GM13977 (cell line): ENCODE measurements at regions not wholly inside any gene's neighbourhood (a gene's known extent, or its start where the extent isn't known, plus 50 kb on each side); places are given as distances from the start of the nearest gene placed in this dataset.

Experiments used
- DNase-seq: peaks from one replicate; pipeline ENCODE4 v3.0.0; 2012; ENCODE audit warnings: low spot score
- CTCF ChIP-seq: IDR thresholded peaks from 2 replicates; pipeline ENCODE4 v1.5.1; 2012; ENCODE audit warnings: mild to moderate bottlenecking, control low read depth; ENCODE audit not compliant: insufficient read depth; ENCODE audit errors: extremely low read depth, missing control alignments
- in situ Hi-C: fragments of 300-500 bp; cut with MboI; formaldehyde crosslinking; loops from one replicate; pipeline ENCODE4 v1.12.0; 2022; ENCODE audit warnings: low sequenced_read_pairs, low pct_unique_long_range_greater_than_20kb, mixed read lengths, inconsistent platforms; ENCODE audit not compliant: unreplicated experiment

- in situ Hi-C loops, result no loop called here
- TF ChIP-seq CTCF, result no peak
- DNase-seq, result no peak
These were observed 1249.4 kb downstream of the LRFN5 start for GRCh38 chr14:42856106-42856505.

GRCh38 chr14:42855085-42855484, 1248.4 kb downstream of the LRFN5 start:
- in situ Hi-C loops, result no loop called here
- TF ChIP-seq CTCF, result no peak
- DNase-seq, result no peak

GRCh38 chr14:42854061-42854460, 1247.4 kb downstream of the LRFN5 start:
- in situ Hi-C loops, result no loop called here
- no peak for DNase-seq
- TF ChIP-seq CTCF, result no peak

GRCh38 chr14:42848652-42849051, 1242.0 kb downstream of the LRFN5 start:
- in situ Hi-C loops, result no loop called here
- no peak for DNase-seq
- TF ChIP-seq CTCF, result no peak

GRCh38 chr14:42814817-42815216, 1208.1 kb downstream of the LRFN5 start:
- DNase-seq, result no peak
- in situ Hi-C loops, result no loop called here
- TF ChIP-seq CTCF, result no peak

GRCh38 chr14:42806909-42807315, 1200.2 kb downstream of the LRFN5 start:
- in situ Hi-C loops, result no loop called here
- no peak for DNase-seq
- no peak for TF ChIP-seq CTCF

- in situ Hi-C loops, result no loop called here
- DNase-seq, result no peak
- no peak for TF ChIP-seq CTCF
These were observed 1197.5 kb downstream of the LRFN5 start for GRCh38 chr14:42804141-42804540.
